ENCODE measurements at regions not wholly inside any gene's neighbourhood (a gene's known extent, or its start where the extent isn't known, plus 50 kb on each side); places are given as distances from the start of the nearest gene placed in this dataset.

GRCh38 chr12:131521326-131521725 is 189.6 kb upstream of the SFSWAP start (continued):
- TF ChIP-seq KLF10 (CRISPR knock-in tag; IDR thresholded peaks at IDR 0.05) (no peak), MNT (conservative IDR thresholded peaks at IDR 0.05) (no peak), JUN (IDR thresholded peaks at IDR 0.05; ENCODE audit: borderline replicate concordance, low read depth, low read length) (no peak), JUN (CRISPR knock-in tag; IDR thresholded peaks at IDR 0.05; ENCODE audit: borderline replicate concordance) (no peak), ZKSCAN1 (IDR thresholded peaks at IDR 0.05; ENCODE audit: low read depth, low read length) (no peak)

GRCh38 chr12:131525795-131526508 is 184.9 kb upstream of the SFSWAP start:
- Histone ChIP-seq H3K9me1 (ENCODE audit: control insufficient read depth, insufficient read depth, low read length) (no peaks in the 10 kb centered on the region), H3K9me3 (replicated peaks; ENCODE audit: control insufficient read depth, insufficient read depth, low read depth, low read length) (no peaks in the 10 kb centered on the region), H3K36me3 (ENCODE audit: control insufficient read depth, insufficient read depth, low read length) (no peaks in the 10 kb centered on the region), H2AFZ (ENCODE audit: low read depth, low read length) (no peak overlapping the region), H3K9ac (ENCODE audit: insufficient read depth in 1 of 2, low read depth in 2 of 2, low read length in 2 of 2) (no peak overlapping the region), H3K27me3 (ENCODE audit: control insufficient read depth in 2 of 2, insufficient read depth in 2 of 2, low read length in 2 of 2) (peaks cover 4 to 46% of the 10 kb centered on the region in 2 experiments; a peak in 3 of 5 replicates), H4K20me1 (replicated peaks; ENCODE audit: control insufficient read depth, insufficient read depth, low read length) (no peaks in the 10 kb centered on the region; the same call in 1 of the 2 replicates), H3K4me2 (ENCODE audit: insufficient read depth, low read length) (no peak overlapping the region), H3K4me1 (replicated peaks in 1 of 2; ENCODE audit: control insufficient read depth in 2 of 2, insufficient read depth in 2 of 2, low read length in 2 of 2) (peaks cover 0 to 7% of the 10 kb centered on the region in 2 experiments; a peak in 2 of 5 replicates), H3K4me3 (no peak overlapping the region), H3K27ac (ENCODE audit: extremely low read depth, low read depth, low read length) (no peak overlapping the region), H3K79me2 (ENCODE audit: control insufficient read depth, insufficient read depth, low read length) (no peaks in the 10 kb centered on the region)
- no peak for TF ChIP-seq ELK1 (CRISPR knock-in tag; IDR thresholded peaks at IDR 0.05)
- no peak for TF ChIP-seq SRSF7 (optimal IDR thresholded peaks at IDR 0.05; ENCODE audit: low read depth, low read length)
- POLR2A ChIA-PET: no interaction called here
- BruUV-seq (replicated peaks): no TSS peak
- DNase-seq (ENCODE audit: extremely low read depth in 1 of 4, low spot score in 3 of 4) (no peak), ATAC-seq (no peak), FAIRE-seq (no peak)
- WGBS (ENCODE audit: insufficient coverage, low coverage, missing lambda C conversion rate): 2% methylated on average over 20 of the region's 23 CpGs
- intact Hi-C loops (cut with micrococcal nuclease) (no loop called here), in situ Hi-C loops (cut with MboI) (no loop called here)
- CTCF ChIA-PET (ENCODE audit: low intra/inter-chr PET ratio): no interaction called here
